ENCODE measurements at regions not wholly inside any gene's neighbourhood (a gene's known extent, or its start where the extent isn't known, plus 50 kb on each side); places are given as distances from the start of the nearest gene placed in this dataset.

GRCh38 chr4:151563194-151563593 is 154.2 kb downstream of the FHIP1A start (continued):
- TF ChIP-seq MXI1 (IDR thresholded peaks at IDR 0.05; ENCODE audit: low read depth, low read length) (no peak), NCOA1 (IDR thresholded peaks at IDR 0.05; ENCODE audit: low read depth) (no peak), SRSF3 (IDR thresholded peaks at IDR 0.05; ENCODE audit: insufficient read depth, low read length) (no peak), KLF6 (CRISPR knock-in tag; IDR thresholded peaks at IDR 0.05; ENCODE audit: borderline replicate concordance) (no peak), MAZ (CRISPR knock-in tag; conservative IDR thresholded peaks at IDR 0.05 in 1 of 2, IDR thresholded peaks at IDR 0.05 in 1 of 2) (no peak)

GRCh38 chr4:151564321-151564720 is 155.3 kb downstream of the FHIP1A start:
- no peaks in the 10 kb centered on the region for H3K27me3 ChIP-seq (ENCODE audit: control insufficient read depth in 2 of 2, insufficient read depth in 2 of 2, low read length in 2 of 2)
- intact Hi-C loops (cut with micrococcal nuclease) (no loop called here), in situ Hi-C loops (cut with MboI) (no loop called here)
- ATAC-seq = no peak
- no peak for FAIRE-seq
- H3K4me2 ChIP-seq (ENCODE audit: insufficient read depth, low read length) = no peak overlapping the region
- H3K4me3 ChIP-seq = no peak overlapping the region
- no peaks in the 10 kb centered on the region for H3K9me3 ChIP-seq (replicated peaks; ENCODE audit: control insufficient read depth, insufficient read depth, low read depth, low read length)
- no peak overlapping the region for H3K27ac ChIP-seq (ENCODE audit: extremely low read depth, low read depth, low read length)
- 0% methylated on average over 2 of the region's 2 CpGs for WGBS (ENCODE audit: insufficient coverage, low coverage, missing lambda C conversion rate)
- H3K79me2 ChIP-seq (ENCODE audit: control insufficient read depth, insufficient read depth, low read length) = no peaks in the 10 kb centered on the region
- no peak overlapping the region for H3K9ac ChIP-seq (ENCODE audit: insufficient read depth in 1 of 2, low read depth in 2 of 2, low read length in 2 of 2)
- DNase-seq (ENCODE audit: extremely low read depth in 1 of 4, low spot score in 3 of 4) = no peak
- H4K20me1 ChIP-seq (replicated peaks; ENCODE audit: control insufficient read depth, insufficient read depth, low read length) = no peaks in the 10 kb centered on the region
- no peaks in the 10 kb centered on the region for H3K4me1 ChIP-seq (replicated peaks in 1 of 2; ENCODE audit: control insufficient read depth in 2 of 2, insufficient read depth in 2 of 2, low read length in 2 of 2)
- BruUV-seq (replicated peaks) = no TSS peak
- H2AFZ ChIP-seq (ENCODE audit: low read depth, low read length) = no peak overlapping the region
- no peaks in the 10 kb centered on the region for H3K36me3 ChIP-seq (ENCODE audit: control insufficient read depth, insufficient read depth, low read length)
- CTCF ChIA-PET (ENCODE audit: low intra/inter-chr PET ratio) = no interaction called here
- POLR2A ChIA-PET = interaction anchor here (0.6 kb wide), 1 partner anchor 366 kb away, joined by 3 read pairs; no protein-coding TSS in a partner anchor
- H3K9me1 ChIP-seq (ENCODE audit: control insufficient read depth, insufficient read depth, low read length) = no peaks in the 10 kb centered on the region
- TF ChIP-seq NR0B1 (IDR thresholded peaks at IDR 0.05; ENCODE audit: partially characterized antibody) (no peak), USF1 (CRISPR knock-in tag; IDR thresholded peaks at IDR 0.05) (no peak), HNRNPH1 (optimal IDR thresholded peaks at IDR 0.05; ENCODE audit: low read depth, low read length) (no peak), BRF1 (IDR thresholded peaks at IDR 0.05; ENCODE audit: borderline replicate concordance, extremely low read depth, insufficient read length) (no peak), ARID1B (IDR thresholded peaks at IDR 0.05) (no peak), MXD1 (CRISPR knock-in tag; IDR thresholded peaks at IDR 0.05; ENCODE audit: borderline replicate concordance, poor library complexity, severe bottlenecking) (no peak), HLTF (IDR thresholded peaks at IDR 0.05) (no peak), CXXC5 (CRISPR knock-in tag; IDR thresholded peaks at IDR 0.05) (no peak), ZNF224 (CRISPR knock-in tag; IDR thresholded peaks at IDR 0.05) (no peak), ZNF518B (CRISPR knock-in tag; IDR thresholded peaks at IDR 0.05) (no peak)
